ENCODE measurements at regions not wholly inside any gene's neighbourhood (a gene's known extent, or its start where the extent isn't known, plus 50 kb on each side); places are given as distances from the start of the nearest gene placed in this dataset.

DNA sequence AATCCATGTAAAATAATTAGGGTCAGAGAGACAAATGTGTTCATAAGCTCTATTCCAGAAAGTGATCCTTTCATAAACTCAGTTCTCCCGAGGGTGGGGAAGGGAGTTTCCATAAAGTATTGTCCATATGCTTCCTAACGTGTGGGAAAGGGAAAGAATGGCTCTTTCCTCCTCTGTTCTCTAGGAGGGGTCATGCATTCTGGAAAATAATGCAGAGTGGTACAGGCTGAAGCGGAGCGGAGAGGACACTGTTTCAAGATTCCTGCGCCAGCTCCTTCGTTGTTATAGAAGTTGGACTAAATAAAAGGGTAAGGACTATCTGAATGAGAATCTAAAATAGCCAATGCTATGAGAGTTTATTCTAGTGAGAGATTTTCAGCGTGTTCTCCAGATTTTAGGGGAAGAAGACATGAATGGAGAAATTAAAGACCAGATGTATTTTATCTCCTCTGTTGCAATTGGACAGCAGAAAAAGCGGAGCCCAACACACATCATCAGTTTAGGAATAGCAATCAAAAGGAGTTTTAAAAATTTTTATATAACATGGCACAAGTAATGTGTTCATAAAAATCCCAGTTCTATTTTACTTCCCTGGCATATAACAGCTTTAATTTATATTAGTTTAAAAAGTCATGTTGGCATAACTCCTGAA lies 166.9 kb upstream of the MPDZ start:
- TF ChIP-seq, protein P1, sequence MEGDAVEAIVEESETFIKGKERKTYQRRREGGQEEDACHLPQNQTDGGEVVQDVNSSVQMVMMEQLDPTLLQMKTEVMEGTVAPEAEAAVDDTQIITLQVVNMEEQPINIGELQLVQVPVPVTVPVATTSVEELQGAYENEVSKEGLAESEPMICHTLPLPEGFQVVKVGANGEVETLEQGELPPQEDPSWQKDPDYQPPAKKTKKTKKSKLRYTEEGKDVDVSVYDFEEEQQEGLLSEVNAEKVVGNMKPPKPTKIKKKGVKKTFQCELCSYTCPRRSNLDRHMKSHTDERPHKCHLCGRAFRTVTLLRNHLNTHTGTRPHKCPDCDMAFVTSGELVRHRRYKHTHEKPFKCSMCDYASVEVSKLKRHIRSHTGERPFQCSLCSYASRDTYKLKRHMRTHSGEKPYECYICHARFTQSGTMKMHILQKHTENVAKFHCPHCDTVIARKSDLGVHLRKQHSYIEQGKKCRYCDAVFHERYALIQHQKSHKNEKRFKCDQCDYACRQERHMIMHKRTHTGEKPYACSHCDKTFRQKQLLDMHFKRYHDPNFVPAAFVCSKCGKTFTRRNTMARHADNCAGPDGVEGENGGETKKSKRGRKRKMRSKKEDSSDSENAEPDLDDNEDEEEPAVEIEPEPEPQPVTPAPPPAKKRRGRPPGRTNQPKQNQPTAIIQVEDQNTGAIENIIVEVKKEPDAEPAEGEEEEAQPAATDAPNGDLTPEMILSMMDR (IDR thresholded peaks at IDR 0.05) = no peak
- no peak for TF ChIP-seq POLR2A (IDR thresholded peaks at IDR 0.05)
- no peak for TF ChIP-seq POLR2AphosphoS5 (IDR thresholded peaks at IDR 0.05)

All from stomach (tissue), 4 donors.